B cell (primary cell): ENCODE measurements at regions not wholly inside any gene's neighbourhood (a gene's known extent, or its start where the extent isn't known, plus 50 kb on each side); places are given as distances from the start of the nearest gene placed in this dataset.

Experiments
- ATAC-seq: fragments of 200-7000 bp; cut with Tn5 transposase; one replicate; pipeline ENCODE4 v1.10.0; 2021; ENCODE audit warnings: low read depth, mild to moderate bottlenecking, moderate number of reproducible peaks, moderate library complexity
- CTCF ChIA-PET: fragments of 350-600 bp; sonication (Branson Sonifier 250); formaldehyde crosslinking; loops from one replicate; lab custom pipeline; 2021; ENCODE audit warnings: antibody characterized with exemption, inconsistent platforms; lab: Charles Lee
- POLR2A ChIA-PET: fragments of 350-600 bp; sonication (Branson Sonifier 250); formaldehyde crosslinking; loops from one replicate; lab custom pipeline; 2021; ENCODE audit warnings: antibody characterized with exemption; lab: Charles Lee
- DNase-seq: peaks from one replicate; pipeline ENCODE4 v3.0.0; 2013
- H2AFZ ChIP-seq: 2 replicates; pipeline ENCODE4 v1.6.1; 2012; ENCODE audit warnings: mild to moderate bottlenecking, low read depth, low read length; ENCODE audit not compliant: insufficient read depth, poor library complexity, severe bottlenecking
- H3K27ac ChIP-seq, 2 donors: 1 replicate in 1 of 2; 2 replicates in 1 of 2; pipeline ENCODE4 v1.5.1; 2012 to 2013; ENCODE audit warnings: low read length in 2 of 2, mild to moderate bottlenecking in 2 of 2, moderate library complexity in 1 of 2
- H3K27me3 ChIP-seq, 4 experiments: fragments of 200-600 bp in 1 of 4; sonication (generic) in 1 of 4; replicated peaks in 1 of 4; 1 replicate in 2 of 4; 2 replicates in 2 of 4; pipeline versions ENCODE4 v1.6.1 to v1.7.0; 2013 to 2016; ENCODE audit warnings: low read length in 3 of 4, mild to moderate bottlenecking in 2 of 4, mixed read lengths in 1 of 4, moderate library complexity in 1 of 4; ENCODE audit not compliant: insufficient read depth in 4 of 4, control insufficient read depth in 3 of 4; ENCODE audit errors: control extremely low read depth in 1 of 4
- H3K36me3 ChIP-seq, 2 experiments: replicated peaks in 1 of 2; 1 replicate in 1 of 2; 2 replicates in 1 of 2; pipeline versions ENCODE4 v1.6.1 to v1.7.1; 2013; ENCODE audit warnings: low read length in 1 of 2; ENCODE audit not compliant: insufficient read depth in 2 of 2, control insufficient read depth in 1 of 2; ENCODE audit errors: control extremely low read depth in 1 of 2, extremely low read depth in 1 of 2
- H3K4me1 ChIP-seq, 2 donors: fragments of 200-600 bp in 1 of 2; sonication (generic) in 1 of 2; 1 replicate in 1 of 2; 2 replicates in 1 of 2; pipeline versions ENCODE4 v1.5.1 to v1.6.1; 2013 to 2017; ENCODE audit warnings: low read length in 2 of 2; ENCODE audit not compliant: control insufficient read depth in 2 of 2, insufficient read depth in 2 of 2
- H3K4me2 ChIP-seq: replicated peaks from 2 replicates; pipeline ENCODE3; 2012; ENCODE audit warnings: mild to moderate bottlenecking, low read depth, low read length; ENCODE audit not compliant: poor library complexity, severe bottlenecking
- H3K4me3 ChIP-seq, 5 experiments: fragments of 200-600 bp in 1 of 5; sonication (generic) in 1 of 5; 1 replicate in 3 of 5; 2 replicates in 2 of 5; pipeline versions ENCODE4 v1.5.1 to v1.7.0; 2011 to 2016; ENCODE audit warnings: low read length in 4 of 5, mild to moderate bottlenecking in 4 of 5, low read depth in 2 of 5, control low read depth in 1 of 5, moderate library complexity in 1 of 5; ENCODE audit not compliant: insufficient read depth in 1 of 5; ENCODE audit errors: control extremely low read depth in 1 of 5, extremely low read depth in 1 of 5
- H3K79me2 ChIP-seq: fragments of 200-600 bp; sonication (generic); one replicate; pipeline ENCODE4 v1.6.0; 2016; ENCODE audit warnings: low read length; ENCODE audit not compliant: control insufficient read depth, insufficient read depth
- H3K9ac ChIP-seq: fragments of 200-600 bp; sonication (generic); 2 replicates; pipeline ENCODE4 v1.6.1; 2017; ENCODE audit warnings: mild to moderate bottlenecking, low read length, moderate library complexity
- H3K9me3 ChIP-seq, 3 donors: one replicate each; pipeline versions ENCODE4 v1.6.1 to v1.7.1; 2013; ENCODE audit warnings: low read length in 2 of 3; ENCODE audit not compliant: control insufficient read depth in 2 of 3, insufficient read depth in 1 of 3; ENCODE audit errors: control extremely low read depth in 1 of 3
- H4K20me1 ChIP-seq: 2 replicates; pipeline ENCODE4 v1.6.0; 2012; ENCODE audit warnings: mild to moderate bottlenecking, low read length; ENCODE audit not compliant: insufficient read depth, control insufficient read depth, poor library complexity, severe bottlenecking
- H3K27ac Mint-ChIP-seq: one replicate; pipeline ENCODE4 v1.8.0; 2021; ENCODE audit warnings: mixed read lengths
- H3K27me3 Mint-ChIP-seq: one replicate; pipeline ENCODE4 v1.8.0; 2021; ENCODE audit warnings: mixed read lengths
- H3K4me1 Mint-ChIP-seq: one replicate; pipeline ENCODE4 v1.8.0; 2021; ENCODE audit warnings: mixed read lengths
- H3K4me3 Mint-ChIP-seq: one replicate; pipeline ENCODE4 v1.8.0; 2021; ENCODE audit warnings: mixed read lengths
- H3K9me3 Mint-ChIP-seq: one replicate; pipeline ENCODE4 v1.8.0; 2022; ENCODE audit warnings: mixed read lengths; ENCODE audit not compliant: insufficient read depth
- EZH2 ChIP-seq: IDR thresholded peaks from 2 replicates; pipeline ENCODE4 v1.6.1; 2012; ENCODE audit warnings: borderline replicate concordance, low read depth, mild to moderate bottlenecking, moderate library complexity, low read length; ENCODE audit not compliant: insufficient read depth, poor library complexity, severe bottlenecking
- WGBS: methylation state at CpG from one replicate; pipeline ENCODE4 v1.1.5; 2013; ENCODE audit warnings: missing lambda C conversion rate; ENCODE audit not compliant: insufficient coverage; 5-methylcytosine and 5-hydroxymethylcytosine counted together
- intact Hi-C: fragments of 100-400 bp; cut with micrococcal nuclease; formaldehyde crosslinking; loops from one replicate; pipeline ENCODE4 v1.10.0; 2022
- TF ChIP-seq, protein P1 (sequence below): fragments of 200-600 bp; IDR thresholded peaks from one replicate; pipeline ENCODE4 v1.8.0; 2022; ENCODE audit warnings: antibody characterized with exemption, mild to moderate bottlenecking

- no peak for DNase-seq
- H3K79me2 ChIP-seq, result no peaks in the 10 kb centered on the region
- Mint-ChIP-seq H3K4me1 (no peaks in the 10 kb centered on the region), H3K27me3 (no peaks in the 10 kb centered on the region), H3K27ac (no peak overlapping the region), H3K9me3 (no peaks in the 10 kb centered on the region), H3K4me3 (no peak overlapping the region)
- no peak overlapping the region for H2AFZ ChIP-seq
- no peak overlapping the region for H3K27ac ChIP-seq
- no peaks in the 10 kb centered on the region for H4K20me1 ChIP-seq
- no peaks in the 10 kb centered on the region for H3K9me3 ChIP-seq
- WGBS, result 93% methylated on average over 3 of the region's 7 CpGs
- TF ChIP-seq EZH2, result no peak
- TF ChIP-seq, protein P1, sequence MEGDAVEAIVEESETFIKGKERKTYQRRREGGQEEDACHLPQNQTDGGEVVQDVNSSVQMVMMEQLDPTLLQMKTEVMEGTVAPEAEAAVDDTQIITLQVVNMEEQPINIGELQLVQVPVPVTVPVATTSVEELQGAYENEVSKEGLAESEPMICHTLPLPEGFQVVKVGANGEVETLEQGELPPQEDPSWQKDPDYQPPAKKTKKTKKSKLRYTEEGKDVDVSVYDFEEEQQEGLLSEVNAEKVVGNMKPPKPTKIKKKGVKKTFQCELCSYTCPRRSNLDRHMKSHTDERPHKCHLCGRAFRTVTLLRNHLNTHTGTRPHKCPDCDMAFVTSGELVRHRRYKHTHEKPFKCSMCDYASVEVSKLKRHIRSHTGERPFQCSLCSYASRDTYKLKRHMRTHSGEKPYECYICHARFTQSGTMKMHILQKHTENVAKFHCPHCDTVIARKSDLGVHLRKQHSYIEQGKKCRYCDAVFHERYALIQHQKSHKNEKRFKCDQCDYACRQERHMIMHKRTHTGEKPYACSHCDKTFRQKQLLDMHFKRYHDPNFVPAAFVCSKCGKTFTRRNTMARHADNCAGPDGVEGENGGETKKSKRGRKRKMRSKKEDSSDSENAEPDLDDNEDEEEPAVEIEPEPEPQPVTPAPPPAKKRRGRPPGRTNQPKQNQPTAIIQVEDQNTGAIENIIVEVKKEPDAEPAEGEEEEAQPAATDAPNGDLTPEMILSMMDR, result no peak
- no peak for ATAC-seq
- no peak overlapping the region for H3K9ac ChIP-seq
- no peaks in the 10 kb centered on the region for H3K4me1 ChIP-seq
- intact Hi-C loops, result no loop called here
- no peaks in the 10 kb centered on the region for H3K27me3 ChIP-seq
- H3K36me3 ChIP-seq, result no peaks in the 10 kb centered on the region
- no peak overlapping the region for H3K4me2 ChIP-seq
- ChIA-PET CTCF (interaction anchor here (0.5 kb wide), 1 partner anchor 229 kb away, joined by 3 read pairs; no protein-coding TSS in a partner anchor), POLR2A (no interaction called here)
- H3K4me3 ChIP-seq, result no peak overlapping the region
Measured at GRCh38 chr1:185467122-185467521, 150.1 kb upstream of the IVNS1ABP start.

GRCh38 chr1:185464777-185465176 lies 147.7 kb upstream of the IVNS1ABP start:
- Mint-ChIP-seq H3K27me3 (no peaks in the 10 kb centered on the region), H3K27ac (no peak overlapping the region), H3K4me3 (no peak overlapping the region), H3K9me3 (no peaks in the 10 kb centered on the region), H3K4me1 (no peaks in the 10 kb centered on the region)
- ChIA-PET CTCF (no interaction called here), POLR2A (no interaction called here)
- H3K9me3 ChIP-seq, result no peaks in the 10 kb centered on the region
- H3K36me3 ChIP-seq, result no peaks in the 10 kb centered on the region
- H4K20me1 ChIP-seq, result no peaks in the 10 kb centered on the region
- intact Hi-C loops, result no loop called here
- H3K27ac ChIP-seq, result no peak overlapping the region
- no peak overlapping the region for H3K9ac ChIP-seq
- WGBS, result 60% methylated on average over 1 of the region's 4 CpGs
- H3K4me2 ChIP-seq, result no peak overlapping the region
- DNase-seq (no peak), ATAC-seq (no peak)
- no peaks in the 10 kb centered on the region for H3K27me3 ChIP-seq
- TF ChIP-seq, protein P1, result no peak
- TF ChIP-seq EZH2, result no peak
- no peak overlapping the region for H3K4me3 ChIP-seq
- H3K4me1 ChIP-seq, result no peaks in the 10 kb centered on the region
- no peak overlapping the region for H2AFZ ChIP-seq
- H3K79me2 ChIP-seq, result no peaks in the 10 kb centered on the region
